CD14-positive monocyte (primary cell): ENCODE measurements at regions not wholly inside any gene's neighbourhood (a gene's known extent, or its start where the extent isn't known, plus 50 kb on each side); places are given as distances from the start of the nearest gene placed in this dataset.

Source experiments
- DNase-seq, 3 donors: peaks; one replicate each; pipeline ENCODE4 v3.0.0-alpha.2; 2011 to 2022
- H2AFZ ChIP-seq: 2 replicates; pipeline ENCODE4 v1.6.0; 2012; ENCODE audit warnings: mild to moderate bottlenecking, low read depth, low read length, inconsistent platforms; ENCODE audit not compliant: insufficient read depth, poor library complexity, severe bottlenecking
- H3K27ac ChIP-seq, 2 donors: 1 replicate in 1 of 2; 2 replicates in 1 of 2; pipeline ENCODE4 v1.5.1; 2012 to 2013; ENCODE audit warnings: low read length in 2 of 2, control low read depth in 1 of 2, inconsistent platforms in 1 of 2, low read depth in 1 of 2, mild to moderate bottlenecking in 1 of 2
- H3K27me3 ChIP-seq, 2 donors: one replicate each; pipeline versions ENCODE4 v1.6.0 to v1.6.1; 2011 to 2013; ENCODE audit warnings: low read length in 2 of 2; ENCODE audit not compliant: control insufficient read depth in 2 of 2, insufficient read depth in 2 of 2
- H3K36me3 ChIP-seq, 2 donors: replicated peaks in 1 of 2; 1 replicate in 1 of 2; 2 replicates in 1 of 2; pipeline versions ENCODE4 v1.5.1 to v1.6.1; 2012 to 2013; ENCODE audit warnings: low read length in 2 of 2, control low read depth in 1 of 2, inconsistent platforms in 1 of 2, mild to moderate bottlenecking in 1 of 2; ENCODE audit not compliant: insufficient read depth in 2 of 2, control insufficient read depth in 1 of 2
- H3K4me1 ChIP-seq, 2 donors: 1 replicate in 1 of 2; 2 replicates in 1 of 2; pipeline versions ENCODE4 v1.5.1 to v1.6.1; 2012 to 2013; ENCODE audit warnings: low read length in 2 of 2, control low read depth in 1 of 2, inconsistent platforms in 1 of 2, mild to moderate bottlenecking in 1 of 2, moderate library complexity in 1 of 2; ENCODE audit not compliant: insufficient read depth in 2 of 2, control insufficient read depth in 1 of 2
- H3K4me2 ChIP-seq: replicated peaks from 2 replicates; pipeline ENCODE3; 2012; ENCODE audit warnings: low read length, moderate library complexity, mild to moderate bottlenecking; ENCODE audit not compliant: poor library complexity, severe bottlenecking; ENCODE audit errors: extremely low read depth
- H3K4me3 ChIP-seq, 3 experiments: fragments of 200-600 bp in 1 of 3; sonication (generic) in 1 of 3; replicated peaks in 1 of 3; 1 replicate in 2 of 3; 2 replicates in 1 of 3; pipeline ENCODE4 v1.5.1; 2011 to 2013; ENCODE audit warnings: low read length in 3 of 3, mild to moderate bottlenecking in 3 of 3, control low read depth in 2 of 3, low read depth in 2 of 3, inconsistent platforms in 1 of 3, moderate library complexity in 1 of 3
- H3K79me2 ChIP-seq: 2 replicates; pipeline ENCODE4 v1.6.0; 2012; ENCODE audit warnings: mild to moderate bottlenecking, control low read depth, inconsistent platforms, low read length, moderate library complexity; ENCODE audit not compliant: insufficient read depth
- H3K9ac ChIP-seq: 2 replicates; pipeline ENCODE4 v1.6.0; 2017; ENCODE audit warnings: low read length, mild to moderate bottlenecking; ENCODE audit not compliant: insufficient read depth, poor library complexity, severe bottlenecking
- H3K9me3 ChIP-seq, 2 donors: replicated peaks in 1 of 2; 1 replicate in 1 of 2; 2 replicates in 1 of 2; pipeline versions ENCODE4 v1.5.1 to v1.6.1; 2012 to 2013; ENCODE audit warnings: low read length in 2 of 2, control low read depth in 1 of 2; ENCODE audit not compliant: control insufficient read depth in 1 of 2, insufficient read depth in 1 of 2
- H4K20me1 ChIP-seq: 2 replicates; pipeline ENCODE4 v1.6.0; 2012; ENCODE audit warnings: mild to moderate bottlenecking, low read length, control low read depth, moderate library complexity; ENCODE audit not compliant: insufficient read depth
- H3K27ac Mint-ChIP-seq, 7 donors: one replicate each; pipeline ENCODE4 v1.8.0; 2020; ENCODE audit warnings: mild to moderate bottlenecking in 7 of 7, mixed read lengths in 7 of 7, moderate library complexity in 6 of 7, inconsistent platforms in 2 of 7
- H3K27me3 Mint-ChIP-seq, 3 donors: one replicate each; pipeline ENCODE4 v1.8.0; 2021 to 2022; ENCODE audit warnings: low read depth in 3 of 3, mild to moderate bottlenecking in 3 of 3, mixed read lengths in 3 of 3, moderate library complexity in 3 of 3, inconsistent platforms in 1 of 3
- H3K36me3 Mint-ChIP-seq, 2 donors: one replicate each; pipeline ENCODE4 v1.8.0; 2020; ENCODE audit warnings: mixed read lengths in 2 of 2, inconsistent platforms in 1 of 2, mild to moderate bottlenecking in 1 of 2
- H3K4me1 Mint-ChIP-seq: one replicate; pipeline ENCODE4 v1.8.0; 2020; ENCODE audit warnings: mild to moderate bottlenecking, mixed read lengths
- H3K4me3 Mint-ChIP-seq, 2 donors: one replicate each; pipeline ENCODE4 v1.8.0; 2020; ENCODE audit warnings: mild to moderate bottlenecking in 2 of 2, mixed read lengths in 2 of 2, moderate library complexity in 1 of 2
- H3K9me3 Mint-ChIP-seq, 7 donors: one replicate each; pipeline ENCODE4 v1.8.0; 2020 to 2022; ENCODE audit warnings: mixed read lengths in 7 of 7, mild to moderate bottlenecking in 6 of 7, moderate library complexity in 6 of 7, inconsistent platforms in 2 of 7
- CTCF ChIP-seq: fragments of 200-600 bp; IDR thresholded peaks from one replicate; pipeline ENCODE4 v1.8.0; 2022; ENCODE audit warnings: antibody characterized with exemption, mild to moderate bottlenecking
- WGBS: methylation state at CpG from one replicate; pipeline ENCODE4 v1.1.5; 2013; ENCODE audit warnings: missing lambda C conversion rate; ENCODE audit not compliant: insufficient coverage; 5-methylcytosine and 5-hydroxymethylcytosine counted together
- intact Hi-C, 2 donors: fragments of 100-400 bp; cut with micrococcal nuclease; formaldehyde crosslinking; loops; one replicate each; pipeline versions ENCODE4 v1.15.0 to v1.15.1; 2023

DNA sequence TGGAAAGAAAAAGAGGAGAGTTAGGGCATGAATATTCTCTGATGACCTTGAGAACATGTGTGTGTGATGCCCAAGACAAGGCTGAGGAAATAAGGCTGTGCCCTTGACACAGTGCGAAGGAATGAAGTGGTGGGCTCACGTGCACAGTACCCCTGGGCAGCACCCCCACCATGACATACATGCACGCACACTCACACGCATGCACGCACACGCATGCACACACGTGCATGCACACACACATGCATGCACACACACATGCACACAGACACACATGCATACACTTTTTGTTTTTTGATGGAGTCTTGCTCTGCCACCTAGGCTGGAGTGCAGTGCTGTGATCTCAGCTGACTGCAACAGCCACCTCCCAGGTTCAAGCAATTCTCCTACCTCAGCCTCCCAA, 118.1 kb downstream of the GATA3 start:
- no peak overlapping the region for H3K27ac Mint-ChIP-seq

DNA sequence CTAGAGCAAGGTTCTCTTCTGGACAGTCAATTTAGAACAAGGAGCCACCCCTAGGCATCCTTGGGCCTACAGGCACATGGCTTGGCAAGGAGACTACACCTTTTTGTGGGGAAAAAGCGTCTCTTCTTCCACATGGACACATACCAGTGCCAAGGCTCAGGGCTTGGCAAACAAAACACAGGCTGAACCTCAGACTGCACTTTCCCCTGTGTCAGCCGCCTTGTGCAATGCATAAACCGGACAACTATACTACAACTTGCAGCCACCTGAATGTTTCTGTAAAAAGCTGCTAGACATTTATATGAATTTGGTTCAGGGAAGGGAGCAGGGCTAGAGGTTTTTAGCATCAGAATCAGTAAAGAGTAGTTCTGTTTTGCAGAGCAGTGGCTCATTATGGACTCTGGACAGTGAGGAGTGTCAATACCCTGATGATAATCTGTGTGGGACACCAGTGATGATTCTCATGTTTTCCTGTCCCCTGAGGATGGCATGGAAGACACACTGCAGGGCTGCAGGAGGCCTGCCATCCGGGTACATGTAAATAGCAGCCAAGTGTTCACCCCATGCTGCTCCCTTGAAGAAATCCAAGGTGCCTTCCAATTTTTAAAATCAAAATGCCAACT, 118.9 kb downstream of the GATA3 start:
- H3K79me2 ChIP-seq: no peaks in the 10 kb centered on the region
- H3K27me3 ChIP-seq: no peaks in the 10 kb centered on the region
- H3K36me3 ChIP-seq: no peaks in the 10 kb centered on the region
- no peak overlapping the region for H3K9ac ChIP-seq
- H4K20me1 ChIP-seq: no peaks in the 10 kb centered on the region
- Mint-ChIP-seq H3K4me3 (no peak overlapping the region), H3K9me3 (peaks cover 5 to 13% (median 9%) of the 10 kb centered on the region in 7 donors), H3K4me1 (no peaks in the 10 kb centered on the region), H3K36me3 (no peaks in the 10 kb centered on the region), H3K27me3 (peaks cover 7 to 12% (median 9%) of the 10 kb centered on the region in 3 donors), H3K27ac (no peak overlapping the region)
- H3K4me2 ChIP-seq: no peak overlapping the region
- no peak overlapping the region for H2AFZ ChIP-seq
- H3K27ac ChIP-seq: no peak overlapping the region
- H3K4me1 ChIP-seq: no peaks in the 10 kb centered on the region
- DNase-seq: no peak
- no CpG with 5 or more reads among the region's 4 CpGs for WGBS
- H3K4me3 ChIP-seq: no peak overlapping the region
- peaks cover 0 to 8% of the 10 kb centered on the region in 2 donors for H3K9me3 ChIP-seq
- no peak for TF ChIP-seq CTCF
- intact Hi-C loops: no loop called here

More for the DNA sequence above, 118.1 kb downstream of the GATA3 start:
- Histone ChIP-seq H3K79me2 (no peaks in the 10 kb centered on the region), H3K4me3 (no peak overlapping the region), H3K27me3 (no peaks in the 10 kb centered on the region), H3K4me1 (no peaks in the 10 kb centered on the region), H3K9me3 (peaks cover 0 to 8% of the 10 kb centered on the region in 2 donors), H4K20me1 (no peaks in the 10 kb centered on the region), H3K27ac (no peak overlapping the region), H2AFZ (no peak overlapping the region), H3K36me3 (no peaks in the 10 kb centered on the region), H3K9ac (no peak overlapping the region), H3K4me2 (no peak overlapping the region)
- no peak for DNase-seq
- Mint-ChIP-seq H3K4me3 (no peak overlapping the region), H3K36me3 (no peaks in the 10 kb centered on the region), H3K9me3 (peaks cover 5 to 16% (median 12%) of the 10 kb centered on the region in 7 donors), H3K27me3 (peaks cover 6 to 10% (median 7%) of the 10 kb centered on the region in 3 donors), H3K4me1 (no peaks in the 10 kb centered on the region)
- intact Hi-C loops: no loop called here
- TF ChIP-seq CTCF: no peak
- 85% methylated on average over 5 of the region's 7 CpGs for WGBS
